Activated naive CD8-positive, alpha-beta T cell treated with anti-CD3 and anti-CD28 coated beads, Interleukin-2, amount 10 ng/mL, durations not matched to agents 7 days and 5 days (primary cell): ENCODE measurements at regions not wholly inside any gene's neighbourhood (a gene's known extent, or its start where the extent isn't known, plus 50 kb on each side); places are given as distances from the start of the nearest gene placed in this dataset.

Experiments used
- ATAC-seq: fragments of 150-1000 bp; cut with Tn5 transposase; one replicate; pipeline ENCODE4 v1.10.0; 2021; ENCODE audit warnings: low read depth, moderate library complexity
- POLR2A ChIA-PET: fragments of 350-600 bp; sonication (Branson Sonifier 250); formaldehyde crosslinking; loops from one replicate; lab custom pipeline; 2021; ENCODE audit warnings: antibody characterized with exemption; lab: Charles Lee
- DNase-seq: peaks from one replicate; pipeline ENCODE4 v3.0.0; 2021
- H3K27ac Mint-ChIP-seq: one replicate; pipeline ENCODE4 v1.8.0; 2022; ENCODE audit warnings: mild to moderate bottlenecking, mixed read lengths
- H3K27me3 Mint-ChIP-seq: one replicate; pipeline ENCODE4 v1.8.0; 2022; ENCODE audit warnings: mild to moderate bottlenecking, moderate library complexity, mixed read lengths
- H3K36me3 Mint-ChIP-seq: one replicate; pipeline ENCODE4 v1.8.0; 2021; ENCODE audit warnings: mild to moderate bottlenecking, mixed read lengths
- H3K4me1 Mint-ChIP-seq: one replicate; pipeline ENCODE4 v1.8.0; 2021; ENCODE audit warnings: mixed read lengths
- H3K4me3 Mint-ChIP-seq: one replicate; pipeline ENCODE4 v1.8.0; 2022; ENCODE audit warnings: mild to moderate bottlenecking, moderate library complexity, mixed read lengths
- H3K9me3 Mint-ChIP-seq: one replicate; pipeline ENCODE4 v1.8.0; 2021; ENCODE audit warnings: mixed read lengths

- Mint-ChIP-seq H3K4me1 (no peaks in the 10 kb centered on the region), H3K36me3 (no peaks in the 10 kb centered on the region), H3K9me3 (peaks cover 3% of the 10 kb centered on the region), H3K4me3 (no peak overlapping the region), H3K27me3 (no peaks in the 10 kb centered on the region), H3K27ac (no peak overlapping the region)
- DNase-seq (no peak), ATAC-seq (no peak)
- POLR2A ChIA-PET, result no interaction called here
These were observed 524.6 kb upstream of the SETBP1 start for GRCh38 chr18:44156126-44156525.

- no peaks in the 10 kb centered on the region for H3K27me3 Mint-ChIP-seq
- H3K36me3 Mint-ChIP-seq, result no peaks in the 10 kb centered on the region
- POLR2A ChIA-PET, result no interaction called here
- H3K4me1 Mint-ChIP-seq, result no peaks in the 10 kb centered on the region
- H3K27ac Mint-ChIP-seq, result no peak overlapping the region
- DNase-seq (no peak), ATAC-seq (no peak)
- H3K9me3 Mint-ChIP-seq, result peaks cover 3% of the 10 kb centered on the region
- H3K4me3 Mint-ChIP-seq, result no peak overlapping the region
These were observed 523.8 kb upstream of the SETBP1 start for GRCh38 chr18:44156776-44157335.

GRCh38 chr18:44170208-44170880, 510.3 kb upstream of the SETBP1 start:
- POLR2A ChIA-PET, result no interaction called here
- ATAC-seq (no peak), DNase-seq (no peak)
- no peaks in the 10 kb centered on the region for H3K27me3 Mint-ChIP-seq
- H3K9me3 Mint-ChIP-seq, result peaks cover 2% of the 10 kb centered on the region
- no peak overlapping the region for H3K27ac Mint-ChIP-seq
- no peak overlapping the region for H3K4me3 Mint-ChIP-seq
- H3K36me3 Mint-ChIP-seq, result no peaks in the 10 kb centered on the region
- H3K4me1 Mint-ChIP-seq, result no peaks in the 10 kb centered on the region

- DNase-seq (no peak), ATAC-seq (no peak)
- Mint-ChIP-seq H3K27me3 (no peaks in the 10 kb centered on the region), H3K4me3 (no peak overlapping the region), H3K27ac (no peak overlapping the region), H3K36me3 (no peaks in the 10 kb centered on the region), H3K4me1 (no peaks in the 10 kb centered on the region), H3K9me3 (peaks cover 2% of the 10 kb centered on the region)
- POLR2A ChIA-PET, result no interaction called here
These were observed 509.4 kb upstream of the SETBP1 start for GRCh38 chr18:44171301-44171700.

- no peaks in the 10 kb centered on the region for H3K4me1 Mint-ChIP-seq
- no peaks in the 10 kb centered on the region for H3K9me3 Mint-ChIP-seq
- H3K36me3 Mint-ChIP-seq, result no peaks in the 10 kb centered on the region
- POLR2A ChIA-PET, result no interaction called here
- H3K27me3 Mint-ChIP-seq, result no peaks in the 10 kb centered on the region
- DNase-seq (no peak), ATAC-seq (no peak)
- H3K27ac Mint-ChIP-seq, result no peak overlapping the region
- no peak overlapping the region for H3K4me3 Mint-ChIP-seq
These were observed 504.8 kb upstream of the SETBP1 start for GRCh38 chr18:44175891-44176290.

GRCh38 chr18:44178476-44178875, 502.2 kb upstream of the SETBP1 start:
- POLR2A ChIA-PET, result no interaction called here
- Mint-ChIP-seq H3K4me3 (no peak overlapping the region), H3K9me3 (no peaks in the 10 kb centered on the region), H3K27me3 (no peaks in the 10 kb centered on the region), H3K4me1 (no peaks in the 10 kb centered on the region), H3K36me3 (no peaks in the 10 kb centered on the region), H3K27ac (no peak overlapping the region)
- ATAC-seq, result no peak
- no peak for DNase-seq

DNA sequence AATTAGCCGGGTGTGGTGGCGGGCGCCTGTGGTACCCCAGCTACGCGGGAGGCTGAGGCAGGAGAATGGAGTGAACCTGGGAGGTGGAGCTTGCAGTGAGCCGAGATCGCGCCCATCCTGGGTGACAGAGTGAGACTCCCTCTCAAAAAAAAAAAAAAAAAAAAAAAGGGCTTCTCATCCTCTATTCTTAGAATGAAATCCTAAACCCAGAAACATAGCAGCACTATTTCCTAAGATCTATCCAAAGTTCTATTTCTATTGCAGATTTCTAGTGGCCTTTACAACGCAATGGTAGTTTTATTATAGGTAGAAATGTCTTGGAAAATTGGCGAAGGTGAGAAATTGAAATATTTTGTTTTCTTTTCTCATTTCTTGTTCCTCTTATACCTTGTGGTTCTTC, 501.0 kb upstream of the SETBP1 start:
- ATAC-seq (no peak), DNase-seq (no peak)
- Mint-ChIP-seq H3K9me3 (no peaks in the 10 kb centered on the region), H3K4me3 (no peak overlapping the region), H3K4me1 (no peaks in the 10 kb centered on the region), H3K36me3 (no peaks in the 10 kb centered on the region), H3K27ac (no peak overlapping the region), H3K27me3 (no peaks in the 10 kb centered on the region)
- POLR2A ChIA-PET, result no interaction called here

GRCh38 chr18:44180683-44181082, 500.0 kb upstream of the SETBP1 start:
- no peak overlapping the region for H3K27ac Mint-ChIP-seq
- no peaks in the 10 kb centered on the region for H3K9me3 Mint-ChIP-seq
- H3K4me3 Mint-ChIP-seq, result no peak overlapping the region
- H3K36me3 Mint-ChIP-seq, result no peaks in the 10 kb centered on the region
- no peaks in the 10 kb centered on the region for H3K4me1 Mint-ChIP-seq
- ATAC-seq (no peak), DNase-seq (no peak)
- POLR2A ChIA-PET, result no interaction called here
- no peaks in the 10 kb centered on the region for H3K27me3 Mint-ChIP-seq

DNA sequence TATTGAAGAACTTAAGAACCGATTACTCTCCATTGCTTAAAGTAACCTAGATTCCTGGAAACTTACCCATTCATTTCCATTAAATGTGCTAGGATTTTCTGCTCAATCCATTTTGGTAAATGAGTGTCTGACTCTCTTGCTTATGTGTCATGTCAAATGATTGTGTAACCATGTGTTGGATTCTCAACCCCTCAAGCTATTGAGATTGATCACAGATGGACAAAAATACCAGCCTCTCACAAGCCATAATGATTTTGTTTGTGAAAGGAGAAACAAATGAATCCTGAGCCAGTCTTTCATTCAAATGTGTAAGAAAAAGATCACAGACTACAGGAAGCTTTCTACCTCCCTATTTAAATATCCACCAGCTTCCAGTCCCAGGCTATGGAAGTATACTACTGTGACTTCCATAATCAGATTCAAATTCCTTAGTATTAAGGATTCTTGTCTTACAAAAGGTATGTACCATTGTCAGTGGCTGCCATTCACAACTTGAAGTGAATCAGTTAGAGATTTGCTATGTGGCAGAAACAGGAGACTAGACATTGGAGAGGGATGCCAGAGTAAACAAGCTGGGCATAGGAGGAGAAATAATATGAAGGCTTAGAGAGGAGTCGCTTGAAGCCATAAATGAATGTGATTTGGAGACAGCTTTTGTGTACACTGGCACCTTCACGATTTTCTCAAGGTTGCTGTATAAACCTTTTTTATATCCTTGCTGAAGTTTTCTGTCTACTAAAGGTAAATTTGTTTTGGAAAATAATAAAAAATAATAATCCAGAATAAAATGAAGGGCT, 498.5 kb upstream of the SETBP1 start:
- Mint-ChIP-seq H3K4me3 (no peak overlapping the region), H3K27ac (no peak overlapping the region), H3K27me3 (no peaks in the 10 kb centered on the region), H3K36me3 (no peaks in the 10 kb centered on the region), H3K4me1 (no peaks in the 10 kb centered on the region), H3K9me3 (no peaks in the 10 kb centered on the region)
- ATAC-seq (no peak), DNase-seq (no peak)
- POLR2A ChIA-PET, result no interaction called here

DNA sequence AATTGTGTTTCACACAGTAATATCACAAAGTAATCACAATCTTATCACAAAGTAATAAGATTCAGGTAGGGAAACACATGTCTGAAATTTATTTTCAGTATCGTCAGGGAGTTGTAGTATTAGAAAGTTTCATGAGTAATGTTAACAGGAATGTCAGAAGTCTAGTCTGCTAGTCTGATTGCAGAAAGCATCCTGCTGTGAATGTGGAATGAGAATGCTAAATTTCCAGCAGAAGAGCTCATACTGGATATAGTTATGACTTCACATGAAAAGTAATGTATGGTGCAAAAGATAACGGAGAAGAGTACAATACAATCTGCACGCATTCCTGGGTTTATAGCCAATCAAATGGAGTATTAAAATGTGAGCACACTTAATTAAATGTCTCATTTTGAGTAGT, 494.7 kb upstream of the SETBP1 start:
- no peak overlapping the region for H3K4me3 Mint-ChIP-seq
- POLR2A ChIA-PET, result no interaction called here
- H3K9me3 Mint-ChIP-seq, result no peaks in the 10 kb centered on the region
- ATAC-seq (no peak), DNase-seq (no peak)
- H3K4me1 Mint-ChIP-seq, result no peaks in the 10 kb centered on the region
- no peaks in the 10 kb centered on the region for H3K27me3 Mint-ChIP-seq
- H3K36me3 Mint-ChIP-seq, result no peaks in the 10 kb centered on the region
- no peak overlapping the region for H3K27ac Mint-ChIP-seq

DNA sequence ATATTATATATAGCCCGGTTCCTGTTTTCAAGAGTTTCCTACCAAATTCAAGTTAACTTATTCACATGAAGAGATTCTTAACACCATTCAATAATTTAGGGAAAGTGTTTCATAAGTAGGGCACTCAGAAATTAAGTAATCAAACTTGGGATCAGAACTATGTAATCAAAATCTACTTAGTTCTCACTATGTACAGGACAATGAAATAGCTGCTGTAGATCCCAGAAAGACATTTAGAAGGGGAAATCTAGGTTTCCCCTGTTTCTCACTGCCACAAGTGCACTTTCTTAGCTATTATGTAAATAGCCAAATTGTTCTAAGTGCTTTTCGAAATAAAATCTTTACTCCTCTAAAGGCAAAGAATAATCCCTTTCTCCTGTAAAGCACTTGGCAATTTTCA, 493.6 kb upstream of the SETBP1 start:
- Mint-ChIP-seq H3K4me1 (no peaks in the 10 kb centered on the region), H3K9me3 (no peaks in the 10 kb centered on the region), H3K27ac (no peak overlapping the region), H3K27me3 (no peaks in the 10 kb centered on the region), H3K4me3 (no peak overlapping the region), H3K36me3 (no peaks in the 10 kb centered on the region)
- DNase-seq, result no peak
- POLR2A ChIA-PET, result no interaction called here
- ATAC-seq, result no peak

DNA sequence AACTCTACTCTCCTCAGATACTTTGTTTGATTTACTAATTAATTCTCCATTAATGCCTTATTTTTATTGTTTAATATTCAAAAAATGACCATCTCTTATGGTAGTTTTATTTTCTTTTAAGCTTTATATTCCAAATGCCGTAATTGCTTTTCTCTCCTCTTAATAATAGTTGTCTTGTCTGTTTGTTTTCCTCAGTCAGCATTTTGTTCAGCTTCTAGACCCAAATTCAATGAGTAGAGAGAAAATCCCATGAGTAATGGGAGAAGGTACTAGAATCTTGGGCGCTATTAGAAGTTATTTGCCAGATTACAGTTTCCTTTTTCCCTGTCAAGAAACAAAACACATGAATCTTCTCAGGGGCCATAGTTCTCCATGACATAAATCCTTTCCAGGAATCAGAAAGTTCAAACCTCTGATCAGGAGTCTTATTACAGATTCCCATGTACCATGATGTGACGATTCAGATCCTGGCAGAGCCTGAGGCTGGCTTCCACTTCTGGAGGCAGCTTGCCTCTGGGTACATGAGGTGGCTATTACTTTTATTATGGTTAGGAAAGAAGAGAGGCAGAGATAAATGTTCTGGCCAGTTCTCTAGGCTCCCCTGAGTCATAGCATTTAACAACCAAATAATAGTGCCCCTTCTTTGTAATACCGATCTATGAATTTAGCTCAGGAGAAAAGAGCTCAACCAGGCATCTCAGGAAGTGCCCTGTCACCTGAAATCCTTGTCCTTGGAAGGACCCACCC, 485.1 kb upstream of the SETBP1 start:
- no peak for ATAC-seq

GRCh38 chr18:44197832-44198611, 482.7 kb upstream of the SETBP1 start:
- peaks cover 2% of the 10 kb centered on the region for H3K27me3 Mint-ChIP-seq
- no peak overlapping the region for H3K4me3 Mint-ChIP-seq
- H3K36me3 Mint-ChIP-seq, result no peaks in the 10 kb centered on the region
- peaks cover 3% of the 10 kb centered on the region for H3K9me3 Mint-ChIP-seq
- no peak overlapping the region for H3K27ac Mint-ChIP-seq
- no peaks in the 10 kb centered on the region for H3K4me1 Mint-ChIP-seq
- POLR2A ChIA-PET, result no interaction called here
- no peak for ATAC-seq
- DNase-seq, result no peak

More for the DNA sequence above, 485.1 kb upstream of the SETBP1 start:
- no peak overlapping the region for H3K4me3 Mint-ChIP-seq
- H3K4me1 Mint-ChIP-seq, result no peaks in the 10 kb centered on the region
- no peaks in the 10 kb centered on the region for H3K36me3 Mint-ChIP-seq
- no peaks in the 10 kb centered on the region for H3K9me3 Mint-ChIP-seq
- H3K27ac Mint-ChIP-seq, result no peak overlapping the region
- POLR2A ChIA-PET, result no interaction called here
- DNase-seq, result no peak
- peaks cover 2% of the 10 kb centered on the region for H3K27me3 Mint-ChIP-seq
